HepG2 (cell line): ENCODE measurements at regions not wholly inside any gene's neighbourhood (a gene's known extent, or its start where the extent isn't known, plus 50 kb on each side); places are given as distances from the start of the nearest gene placed in this dataset.
"Not testable (repeated sequence)": the region's sequence is repeated elsewhere in the genome, so short reads cannot be mapped to it uniquely, and the experiment has no call there.

Experiments
- ATAC-seq: fragments of 200-7000 bp; cut with Tn5 transposase; 3 replicates; pipeline ENCODE4 v1.9.1; 2020; ENCODE audit warnings: mild to moderate bottlenecking, moderate library complexity
- BruUV-seq: library from RNA; stranded (reverse); fragments of 400-500 nt; replicated peaks from 2 replicates; lab custom pipeline; 2021; lab: Mats Ljungman, UMichigan
- CTCF ChIA-PET: fragments of 300-600 bp; formaldehyde crosslinking; extraction: SDS; loops from one replicate; lab custom pipeline; 2021; ENCODE audit warnings: low total read pairs, inconsistent platforms, low intra/inter-chr PET ratio; lab: Yijun Ruan, JAX
- POLR2A ChIA-PET: fragments of 350-600 bp; sonication (Branson Sonifier 250); formaldehyde crosslinking; loops from one replicate; lab custom pipeline; 2020; ENCODE audit warnings: antibody characterized with exemption, inconsistent platforms; lab: Yijun Ruan, JAX
- DNase-seq: peaks from one replicate; pipeline ENCODE4 v3.0.0-alpha.2; 2015; ENCODE audit warnings: low spot score
- FAIRE-seq: peaks from 3 replicates; lab custom pipeline; 2011; peaks lifted over from hg19 to GRCh38; lab: Jason Lieb, UNC
- H2AFZ ChIP-seq: one replicate; pipeline ENCODE4 v1.6.1; 2011; ENCODE audit warnings: low read length, inconsistent platforms
- H3K27ac ChIP-seq: fragments of 300-600 bp; 3 replicates; pipeline ENCODE4 v1.8.0; 2011; ENCODE audit warnings: mixed run types, mild to moderate bottlenecking, mixed read lengths, low read length, inconsistent platforms; ENCODE audit not compliant: insufficient read depth; ENCODE audit errors: extremely low read length
- H3K27me3 ChIP-seq, 2 experiments: fragments of 200-600 bp in 1 of 2; 2 replicates in 1 of 2; 3 replicates in 1 of 2; pipeline versions ENCODE4 v1.6.0 to v1.8.0; 2011; ENCODE audit warnings: low read length in 2 of 2, mild to moderate bottlenecking in 2 of 2, moderate library complexity in 2 of 2, inconsistent platforms in 1 of 2; ENCODE audit not compliant: insufficient read depth in 2 of 2, control insufficient read depth in 1 of 2
- H3K36me3 ChIP-seq, 2 experiments: fragments of 200-600 bp in 1 of 2; replicated peaks in 1 of 2; 2 replicates in 1 of 2; 3 replicates in 1 of 2; pipeline versions ENCODE4 v1.5.1 to v1.8.0; 2011; ENCODE audit warnings: low read length in 2 of 2, inconsistent platforms in 1 of 2; ENCODE audit not compliant: insufficient read depth in 2 of 2, control insufficient read depth in 1 of 2
- H3K4me1 ChIP-seq: 2 replicates; pipeline ENCODE4 v1.5.1; 2012; ENCODE audit warnings: low read length, inconsistent platforms; ENCODE audit not compliant: insufficient read depth
- H3K4me2 ChIP-seq: 2 replicates; pipeline ENCODE4 v1.6.0; 2011; ENCODE audit warnings: low read depth, low read length, inconsistent platforms
- H3K4me3 ChIP-seq, 3 experiments: fragments of 200-600 bp in 1 of 3; sonication (generic), shearing (Covaris generic) in 1 of 3; replicated peaks in 1 of 3; 2 replicates each; pipeline ENCODE4 v1.5.1; 2011 to 2016; ENCODE audit warnings: low read length in 3 of 3, inconsistent platforms in 2 of 3, low read depth in 2 of 3, mild to moderate bottlenecking in 2 of 3, control low read depth in 1 of 3, mixed read lengths in 1 of 3; ENCODE audit not compliant: insufficient read depth in 1 of 3
- H3K79me2 ChIP-seq: one replicate; pipeline ENCODE4 v1.6.1; 2011; ENCODE audit warnings: low read length, inconsistent platforms; ENCODE audit not compliant: insufficient read depth
- H3K9ac ChIP-seq: 2 replicates; pipeline ENCODE4 v1.6.0; 2011; ENCODE audit warnings: mild to moderate bottlenecking, low read depth, low read length, inconsistent platforms; ENCODE audit not compliant: insufficient read depth
- H3K9me3 ChIP-seq: 2 replicates; pipeline ENCODE4 v1.5.1; 2012; ENCODE audit warnings: mild to moderate bottlenecking, low read length
- H4K20me1 ChIP-seq: 2 replicates; pipeline ENCODE4 v1.6.0; 2011; ENCODE audit warnings: inconsistent platforms, mild to moderate bottlenecking, low read length, moderate library complexity; ENCODE audit not compliant: insufficient read depth
- BCL6 ChIP-seq: IDR thresholded peaks from 2 replicates; pipeline ENCODE4 v1.6.1; 2016; ENCODE audit warnings: missing genetic modification reagents, missing compliant biosample characterization
- CCDC6 ChIP-seq: sonication (generic); formaldehyde crosslinking; IDR thresholded peaks from 2 replicates; pipeline ENCODE4 v1.8.1; 2022; ENCODE audit warnings: mild to moderate bottlenecking, missing genetic modification reagents, moderate library complexity
- NFIC ChIP-seq: IDR thresholded peaks from 2 replicates; pipeline ENCODE4 v1.6.1; 2012; ENCODE audit warnings: mild to moderate bottlenecking, low read length, inconsistent platforms
- SMAD1 ChIP-seq: sonication (generic); formaldehyde crosslinking; IDR thresholded peaks from 2 replicates; pipeline ENCODE4 v1.4.0; 2020; ENCODE audit warnings: missing genetic modification reagents, low read depth, mild to moderate bottlenecking, borderline replicate concordance
- SNAPC2 ChIP-seq: sonication (generic); formaldehyde crosslinking; IDR thresholded peaks from 2 replicates; pipeline ENCODE4 v1.8.1; 2022; ENCODE audit warnings: mild to moderate bottlenecking, missing genetic modification reagents
- SSRP1 ChIP-seq: IDR thresholded peaks from 2 replicates; pipeline ENCODE4 v1.6.1; 2016; ENCODE audit warnings: control low read depth
- TARDBP ChIP-seq: sonication (generic); formaldehyde crosslinking; IDR thresholded peaks from 2 replicates; pipeline ENCODE4 v1.8.0; 2022; ENCODE audit warnings: mild to moderate bottlenecking, missing genetic modification reagents
- XRCC5 ChIP-seq: fragments of 200-400 bp; formaldehyde crosslinking; optimal IDR thresholded peaks from 2 replicates; pipeline ENCODE3; 2017; ENCODE audit warnings: mild to moderate bottlenecking, low read length
- ZBTB38 ChIP-seq: sonication (generic); formaldehyde crosslinking; IDR thresholded peaks from 2 replicates; pipeline ENCODE4 v1.5.1; 2020; ENCODE audit warnings: mild to moderate bottlenecking, missing genetic modification reagents
- ZFP37 ChIP-seq: sonication (generic); formaldehyde crosslinking; IDR thresholded peaks from 2 replicates; pipeline ENCODE4 v1.4.0; 2020; ENCODE audit warnings: missing genetic modification reagents, borderline replicate concordance
- ZFP82 ChIP-seq: sonication (generic); formaldehyde crosslinking; IDR thresholded peaks from 2 replicates; pipeline ENCODE4 v1.5.1; 2020; ENCODE audit warnings: mild to moderate bottlenecking, missing genetic modification reagents, borderline replicate concordance
- ZNF138 ChIP-seq: sonication (generic); formaldehyde crosslinking; IDR thresholded peaks from 2 replicates; pipeline ENCODE4 v1.5.0; 2020; ENCODE audit warnings: mild to moderate bottlenecking, low read depth, missing genetic modification reagents
- WGBS: methylation state at CpG from one replicate; pipeline ENCODE4 v1.1.6; 2017; ENCODE audit warnings: low lambda C conversion rate; 5-methylcytosine and 5-hydroxymethylcytosine counted together
- in situ Hi-C: cut with HindIII; loops from 2 replicates; pipeline ENCODE4 v1.10.0; 2017; ENCODE audit warnings: low pct_unique_long_range_greater_than_20kb; ENCODE audit not compliant: extremely low pct_ligation_motif_present
- intact Hi-C: fragments of 100-400 bp; cut with micrococcal nuclease; formaldehyde crosslinking; loops from one replicate; pipeline ENCODE4 v1.10.0; 2022; ENCODE audit not compliant: unreplicated experiment
- TF ChIP-seq, protein P1 (sequence below): sonication (generic); formaldehyde crosslinking; IDR thresholded peaks from 2 replicates; pipeline ENCODE4 v1.5.0; 2020; ENCODE audit warnings: missing genetic modification reagents
- TF ChIP-seq, protein P2 (sequence below): sonication (generic); formaldehyde crosslinking; IDR thresholded peaks from 2 replicates; pipeline ENCODE4 v1.5.0; 2020; ENCODE audit warnings: missing genetic modification reagents

DNA sequence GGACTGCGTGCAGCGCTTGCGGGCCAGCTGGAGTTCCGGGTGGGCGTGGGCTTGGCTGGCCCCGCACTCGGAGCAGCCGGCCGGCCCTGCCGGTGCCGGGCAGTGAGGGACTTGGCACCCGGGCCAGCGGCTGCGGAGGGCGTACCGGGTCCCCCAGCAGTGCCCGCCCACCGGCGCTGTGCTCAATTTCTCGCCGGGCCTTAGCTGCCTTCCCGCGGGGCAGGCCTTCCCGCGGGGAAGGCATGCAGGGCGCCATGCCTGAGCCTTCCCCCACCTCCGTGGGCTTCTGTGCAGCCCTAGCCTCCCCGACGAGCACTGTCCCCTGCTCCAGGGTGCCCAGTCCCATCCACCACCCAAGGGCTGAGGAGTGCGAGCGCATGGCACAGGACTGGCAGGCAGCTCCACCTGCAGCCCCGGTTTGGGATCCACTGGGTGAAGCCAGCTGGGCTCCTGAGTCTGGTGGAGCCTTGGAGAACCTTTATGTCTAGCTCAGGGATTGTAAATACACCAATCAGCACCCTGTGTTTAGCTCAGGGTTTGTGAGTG, 975.0 kb upstream of the NRXN1 start:
- CTCF ChIA-PET, H3K36me3 ChIP-seq, DNase-seq, BruUV-seq, intact Hi-C loops, H3K27me3 ChIP-seq, in situ Hi-C loops, H3K4me1 ChIP-seq, H4K20me1 ChIP-seq, FAIRE-seq, H2AFZ ChIP-seq, H3K4me2 ChIP-seq, H3K79me2 ChIP-seq, H3K27ac ChIP-seq, H3K9ac ChIP-seq, POLR2A ChIA-PET, H3K4me3 ChIP-seq, ATAC-seq: not testable (repeated sequence)
- H3K9me3 ChIP-seq = peaks cover 56% of the 10 kb centered on the region
- 70% methylated on average over 4 of the region's 32 CpGs for WGBS

DNA sequence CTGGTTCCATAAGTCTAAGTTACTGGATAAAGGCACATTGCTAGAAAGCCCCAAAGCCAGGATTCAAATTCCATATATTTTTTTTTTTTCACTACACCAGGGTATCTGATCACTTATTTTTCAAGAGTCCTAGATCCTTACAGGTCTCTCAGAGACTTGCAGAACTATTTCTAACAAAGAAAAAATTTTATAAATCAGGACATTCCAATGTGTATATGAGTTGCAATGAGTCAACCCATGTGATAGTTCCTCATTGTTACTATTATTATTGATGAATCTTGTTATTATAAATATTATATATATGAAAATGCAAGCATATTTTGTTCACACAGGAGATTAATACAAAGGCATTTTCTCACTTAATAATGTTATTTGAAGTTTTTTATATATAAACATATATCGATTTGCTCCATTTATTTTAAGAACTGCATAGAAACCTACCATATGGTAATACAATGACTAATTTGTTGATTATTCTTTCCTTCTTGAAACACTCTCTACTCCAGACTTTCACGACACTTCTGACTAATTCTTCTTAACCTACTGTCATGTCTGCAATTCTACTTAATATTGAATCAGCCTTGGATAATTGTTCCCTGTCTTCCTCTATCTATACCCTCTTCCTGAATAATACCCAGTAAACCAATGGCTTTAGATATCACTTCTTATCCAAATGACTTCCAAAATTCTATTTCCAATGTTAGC, 968.4 kb upstream of the NRXN1 start:
- Histone ChIP-seq H3K27me3 (no peaks in the 10 kb centered on the region), H3K9ac (no peak overlapping the region), H3K9me3 (peaks cover 70% of the 10 kb centered on the region), H2AFZ (no peak overlapping the region), H3K4me3 (no peak overlapping the region), H3K4me1 (no peaks in the 10 kb centered on the region), H4K20me1 (no peaks in the 10 kb centered on the region), H3K36me3 (no peaks in the 10 kb centered on the region), H3K79me2 (no peaks in the 10 kb centered on the region), H3K4me2 (no peak overlapping the region), H3K27ac (no peak overlapping the region)
- ATAC-seq (no peak), DNase-seq (no peak), FAIRE-seq (no peak)
- CTCF ChIA-PET = no interaction called here
- intact Hi-C loops (no loop called here), in situ Hi-C loops (no loop called here)
- WGBS = 3% methylated on average over 2 of the region's 2 CpGs
- BruUV-seq = no TSS peak
- POLR2A ChIA-PET = no interaction called here
- no peak for TF ChIP-seq ZFP82 (CRISPR knock-in tag)
- no peak for TF ChIP-seq ZNF138 (CRISPR knock-in tag)
- TF ChIP-seq ZBTB38 (CRISPR knock-in tag) = no peak
- TF ChIP-seq ZFP37 (CRISPR knock-in tag) = no peak
- TF ChIP-seq NFIC = no peak
- TF ChIP-seq SNAPC2 (CRISPR knock-in tag) = no peak
- TF ChIP-seq, protein P1, sequence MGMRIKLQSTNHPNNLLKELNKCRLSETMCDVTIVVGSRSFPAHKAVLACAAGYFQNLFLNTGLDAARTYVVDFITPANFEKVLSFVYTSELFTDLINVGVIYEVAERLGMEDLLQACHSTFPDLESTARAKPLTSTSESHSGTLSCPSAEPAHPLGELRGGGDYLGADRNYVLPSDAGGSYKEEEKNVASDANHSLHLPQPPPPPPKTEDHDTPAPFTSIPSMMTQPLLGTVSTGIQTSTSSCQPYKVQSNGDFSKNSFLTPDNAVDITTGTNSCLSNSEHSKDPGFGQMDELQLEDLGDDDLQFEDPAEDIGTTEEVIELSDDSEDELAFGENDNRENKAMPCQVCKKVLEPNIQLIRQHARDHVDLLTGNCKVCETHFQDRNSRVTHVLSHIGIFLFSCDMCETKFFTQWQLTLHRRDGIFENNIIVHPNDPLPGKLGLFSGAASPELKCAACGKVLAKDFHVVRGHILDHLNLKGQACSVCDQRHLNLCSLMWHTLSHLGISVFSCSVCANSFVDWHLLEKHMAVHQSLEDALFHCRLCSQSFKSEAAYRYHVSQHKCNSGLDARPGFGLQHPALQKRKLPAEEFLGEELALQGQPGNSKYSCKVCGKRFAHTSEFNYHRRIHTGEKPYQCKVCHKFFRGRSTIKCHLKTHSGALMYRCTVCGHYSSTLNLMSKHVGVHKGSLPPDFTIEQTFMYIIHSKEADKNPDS = no peak
- no peak for TF ChIP-seq BCL6 (CRISPR knock-in tag)
- TF ChIP-seq SMAD1 = no peak
- no peak for TF ChIP-seq CCDC6 (CRISPR knock-in tag)
- TF ChIP-seq, protein P2, sequence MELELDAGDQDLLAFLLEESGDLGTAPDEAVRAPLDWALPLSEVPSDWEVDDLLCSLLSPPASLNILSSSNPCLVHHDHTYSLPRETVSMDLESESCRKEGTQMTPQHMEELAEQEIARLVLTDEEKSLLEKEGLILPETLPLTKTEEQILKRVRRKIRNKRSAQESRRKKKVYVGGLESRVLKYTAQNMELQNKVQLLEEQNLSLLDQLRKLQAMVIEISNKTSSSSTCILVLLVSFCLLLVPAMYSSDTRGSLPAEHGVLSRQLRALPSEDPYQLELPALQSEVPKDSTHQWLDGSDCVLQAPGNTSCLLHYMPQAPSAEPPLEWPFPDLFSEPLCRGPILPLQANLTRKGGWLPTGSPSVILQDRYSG = no peak
- no peak for TF ChIP-seq XRCC5
- no peak for TF ChIP-seq SSRP1 (CRISPR knock-in tag)
- no peak for TF ChIP-seq TARDBP
